UCSD-AML1 (cell line): ENCODE measurements at regions not wholly inside any gene's neighbourhood (a gene's known extent, or its start where the extent isn't known, plus 50 kb on each side); places are given as distances from the start of the nearest gene placed in this dataset.
"Not testable (repeated sequence)": the region's sequence is repeated elsewhere in the genome, so short reads cannot be mapped to it uniquely, and the experiment has no call there.

Source experiments
- DNase-seq: peaks from one replicate; lab custom pipeline; 2025; ENCODE audit not compliant: unreplicated experiment; lab: John Stamatoyannopoulos, UW

DNA sequence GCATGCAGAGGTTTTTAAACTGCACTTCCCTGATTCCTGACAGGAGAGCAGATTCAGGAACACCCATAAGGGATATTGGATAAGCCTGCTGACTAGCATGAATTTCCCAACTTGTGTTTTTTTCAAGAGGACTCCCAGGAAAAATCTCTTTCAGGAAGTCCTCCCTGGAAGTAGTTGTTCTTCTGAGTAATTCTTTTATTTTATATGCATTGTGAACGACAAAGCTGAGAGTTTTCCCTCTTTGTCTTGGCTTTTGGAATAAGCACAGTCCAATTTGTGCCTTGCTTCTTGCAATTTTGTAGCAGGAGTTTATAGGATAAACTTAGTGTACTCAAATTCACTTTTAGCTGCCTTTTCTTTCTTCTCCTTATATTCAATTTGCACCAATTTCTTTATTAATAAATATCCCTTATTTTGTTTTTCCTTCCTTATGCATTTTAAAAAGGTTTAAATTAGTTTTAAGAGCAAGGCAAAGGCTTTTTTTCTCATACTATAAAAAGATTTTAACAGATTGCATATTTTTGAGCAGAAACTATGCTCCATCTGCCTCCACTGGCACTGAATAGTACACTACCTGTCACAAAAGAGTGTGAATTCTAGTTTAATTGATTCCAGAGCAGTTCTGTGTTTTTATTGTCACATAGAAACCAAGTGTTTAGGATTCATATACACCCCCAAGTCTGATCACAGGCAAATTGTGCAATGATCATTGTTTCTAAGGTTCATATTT is 543.3 kb upstream of the SPRY2 start:
- DNase-seq = no peak

DNA sequence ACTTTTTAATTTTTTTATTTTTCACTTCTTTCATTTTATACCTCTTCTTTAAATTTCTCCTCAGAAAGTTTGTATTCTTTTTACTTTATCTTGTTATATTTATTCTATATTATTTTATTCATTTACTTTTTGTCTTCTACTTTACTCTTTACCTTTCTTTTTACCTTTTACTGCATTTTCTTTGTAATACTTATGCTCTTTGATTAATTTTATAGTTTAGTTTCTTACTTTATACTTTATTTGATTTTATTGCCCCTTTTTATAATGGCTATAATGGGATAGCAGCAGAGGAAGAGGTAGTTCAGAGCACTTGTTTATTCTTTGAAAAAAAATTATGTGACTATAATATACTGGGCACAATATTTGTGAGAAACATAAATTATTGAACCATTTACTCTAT is 542.6 kb upstream of the SPRY2 start:
- no peak for DNase-seq

DNA sequence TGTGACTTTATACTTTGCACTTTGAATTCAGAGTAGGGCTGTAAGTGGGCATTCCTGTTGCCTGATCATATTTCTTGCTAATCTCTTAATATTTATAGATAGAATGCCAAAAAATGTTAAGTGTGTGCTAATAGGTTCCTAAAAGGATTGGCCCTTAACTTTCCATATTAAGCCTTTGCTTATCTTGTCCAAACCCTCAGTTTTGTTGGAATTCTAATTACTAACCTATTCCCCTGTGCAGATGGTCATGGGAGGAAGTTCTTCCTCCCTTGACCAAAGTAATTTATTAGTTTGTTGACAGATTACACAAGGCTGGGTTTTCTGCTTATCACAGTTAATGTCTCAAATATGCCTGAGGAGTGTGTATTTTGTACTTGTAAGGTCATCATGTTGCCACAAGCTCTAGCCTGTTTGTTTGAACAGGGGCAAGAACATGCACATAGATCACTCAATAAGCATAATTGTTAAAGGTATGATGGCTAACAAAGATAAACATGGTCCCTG is 541.1 kb upstream of the SPRY2 start:
- DNase-seq = no peak

DNA sequence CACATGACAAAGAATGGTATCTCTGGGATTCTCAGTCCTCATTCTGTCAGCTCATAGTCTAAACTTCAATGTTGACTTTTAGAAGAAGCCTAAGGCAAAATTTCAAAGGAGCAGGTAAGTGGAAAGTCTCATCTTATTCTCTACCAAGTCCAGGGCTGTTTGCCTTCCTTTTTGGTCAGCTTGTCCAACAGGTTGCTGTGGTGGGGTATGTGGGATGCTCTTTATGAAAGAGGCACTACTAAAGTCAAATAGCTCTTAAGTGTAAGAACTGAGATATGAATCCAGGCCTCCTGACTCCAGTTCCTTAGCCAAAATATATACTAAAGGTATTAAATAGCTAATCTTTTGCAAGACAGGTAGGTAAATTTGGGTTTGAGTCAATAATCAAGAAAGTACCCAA is 540.6 kb upstream of the SPRY2 start:
- no peak for DNase-seq

DNA sequence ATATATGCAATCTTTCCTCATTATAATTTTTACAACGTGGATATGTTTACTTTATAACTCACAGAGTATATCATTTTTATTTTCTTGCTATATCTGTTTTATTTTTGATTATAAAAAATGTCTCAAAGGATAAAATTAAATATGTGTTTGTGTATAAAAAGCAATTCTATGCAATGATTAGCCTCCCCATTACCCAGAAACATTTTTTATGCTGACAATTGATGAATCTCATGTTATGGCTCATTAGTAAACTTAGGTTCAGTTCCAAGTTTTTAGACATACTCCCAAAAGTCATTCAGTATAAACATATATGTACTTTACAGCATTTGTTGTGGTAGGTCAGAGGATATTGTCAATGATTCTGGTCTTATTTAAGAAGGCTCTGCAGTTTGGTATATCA is 540.1 kb upstream of the SPRY2 start:
- DNase-seq = no peak

DNA sequence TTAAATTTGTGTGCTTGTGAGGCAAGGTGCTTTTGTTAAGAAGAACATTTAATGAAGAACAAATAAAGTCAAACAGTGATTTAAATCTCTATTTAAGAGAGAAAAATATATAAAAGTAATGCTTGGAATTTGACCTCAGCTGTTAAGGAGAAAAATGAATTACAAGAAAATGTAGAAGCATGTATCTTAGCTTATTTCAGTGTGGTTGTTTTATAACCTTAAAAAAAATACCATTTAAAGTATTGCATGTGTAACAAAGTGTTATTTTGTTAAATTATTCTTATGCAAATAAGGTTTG is 537.0 kb upstream of the SPRY2 start:
- no peak for DNase-seq

DNA sequence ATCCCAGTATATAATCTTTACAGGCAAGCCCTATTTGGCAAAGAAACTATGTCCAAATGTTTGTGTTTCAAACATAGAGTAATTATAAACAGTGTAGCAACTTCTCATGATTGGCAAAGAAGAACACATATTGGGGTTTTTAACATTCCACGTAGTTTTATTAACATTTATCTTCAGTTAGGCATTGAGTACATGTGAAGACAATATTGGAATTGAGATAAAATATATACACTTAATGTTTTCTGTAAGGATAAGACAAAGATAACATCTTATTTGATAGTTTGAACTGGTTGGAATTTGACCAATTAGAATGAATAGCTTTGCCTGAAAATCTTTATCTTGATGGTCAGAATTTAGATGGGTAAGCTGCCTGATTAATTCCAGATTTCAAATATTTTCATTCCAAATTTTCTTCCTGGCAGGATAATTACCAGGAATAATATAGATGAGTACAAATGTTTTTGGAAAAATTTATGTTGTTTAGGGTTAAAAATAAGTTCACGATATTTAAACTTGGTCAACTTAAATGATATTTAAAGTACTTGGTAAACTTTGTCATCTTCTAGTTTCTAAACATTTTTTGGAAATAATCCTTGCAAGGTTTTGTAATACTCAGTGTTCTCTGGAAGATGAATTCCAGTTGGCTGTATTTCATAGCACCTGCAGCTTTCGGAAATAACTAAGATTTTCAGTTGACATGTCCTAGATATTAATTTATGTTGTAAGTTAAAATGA is 536.5 kb upstream of the SPRY2 start:
- no peak for DNase-seq

DNA sequence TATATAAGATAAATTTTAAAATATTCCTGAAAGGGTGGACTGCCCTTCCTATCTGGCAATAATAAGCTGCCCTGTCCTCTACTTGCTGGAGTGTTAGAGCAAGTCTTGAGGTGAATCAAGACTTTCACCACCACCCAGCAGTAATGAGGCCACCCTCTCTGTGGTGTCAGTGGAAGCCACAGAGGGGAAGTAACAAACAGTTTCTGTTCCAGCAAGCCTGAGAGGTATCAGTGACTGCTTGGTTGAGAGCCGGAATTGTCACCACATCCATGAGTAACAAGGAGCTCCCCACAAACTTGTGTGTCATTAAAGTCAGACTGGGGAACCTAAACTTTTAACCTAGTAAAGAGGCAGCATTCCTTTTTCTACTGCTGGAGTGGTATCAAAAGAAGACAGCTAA is 532.7 kb upstream of the SPRY2 start:
- peak; percentile 61 for DNase-seq

DNA sequence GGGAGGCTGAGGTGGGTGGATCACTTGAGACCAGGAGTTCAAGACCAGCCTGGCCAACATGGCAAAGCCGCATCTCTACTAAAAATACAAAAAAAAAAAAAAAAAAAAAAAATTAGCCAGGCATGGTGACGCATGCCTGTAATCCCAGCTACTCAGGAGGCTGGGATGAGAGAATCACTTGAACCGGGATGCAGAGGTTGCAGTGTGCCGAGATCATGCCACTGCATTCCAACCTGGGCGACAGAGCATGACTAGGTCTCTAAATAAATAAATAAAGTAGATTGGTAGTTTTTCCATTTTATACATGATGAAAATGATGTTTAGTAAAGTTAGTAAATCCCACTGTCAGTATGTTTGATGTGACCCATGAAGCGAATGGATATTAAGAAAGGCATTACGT is 531.0 kb upstream of the SPRY2 start:
- DNase-seq = not testable (repeated sequence)

DNA sequence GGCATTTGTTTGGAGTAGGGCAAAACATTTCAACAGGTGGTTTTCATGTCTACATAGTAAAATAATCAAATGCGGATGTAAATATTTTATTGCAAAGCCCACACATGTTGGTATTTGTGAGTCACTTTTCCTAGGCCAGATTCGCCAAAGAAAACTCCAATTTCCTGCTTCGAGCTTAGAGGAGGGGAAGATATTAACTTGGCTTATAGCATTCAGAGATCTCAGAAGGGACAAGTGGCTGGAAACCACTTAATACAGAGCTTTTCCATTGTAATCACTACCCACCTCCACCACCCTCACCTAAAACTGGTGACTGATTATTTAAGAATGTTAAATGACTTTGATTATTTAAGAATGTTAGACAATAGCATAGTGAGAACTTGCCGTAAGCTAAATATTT is 530.6 kb upstream of the SPRY2 start:
- DNase-seq = no peak

DNA sequence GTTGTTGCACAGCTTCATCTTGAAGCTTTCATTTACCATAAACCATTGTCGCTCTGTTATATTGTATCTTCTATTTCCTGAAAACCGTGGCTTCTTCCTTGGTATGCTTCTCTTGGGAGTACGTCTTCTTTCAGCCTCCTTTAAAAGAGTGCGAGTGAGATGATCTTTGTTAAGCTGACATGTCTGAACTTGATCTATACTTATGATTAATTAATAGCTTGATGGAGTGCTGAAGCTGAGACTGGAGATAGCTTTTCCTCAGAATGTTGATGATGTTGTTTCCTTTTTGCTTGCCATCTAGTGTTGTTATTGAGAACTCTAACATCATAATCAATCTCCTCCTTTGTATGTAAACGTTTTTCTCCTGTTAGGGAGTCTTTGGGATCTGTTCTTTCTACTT is 529.3 kb upstream of the SPRY2 start:
- DNase-seq = no peak

DNA sequence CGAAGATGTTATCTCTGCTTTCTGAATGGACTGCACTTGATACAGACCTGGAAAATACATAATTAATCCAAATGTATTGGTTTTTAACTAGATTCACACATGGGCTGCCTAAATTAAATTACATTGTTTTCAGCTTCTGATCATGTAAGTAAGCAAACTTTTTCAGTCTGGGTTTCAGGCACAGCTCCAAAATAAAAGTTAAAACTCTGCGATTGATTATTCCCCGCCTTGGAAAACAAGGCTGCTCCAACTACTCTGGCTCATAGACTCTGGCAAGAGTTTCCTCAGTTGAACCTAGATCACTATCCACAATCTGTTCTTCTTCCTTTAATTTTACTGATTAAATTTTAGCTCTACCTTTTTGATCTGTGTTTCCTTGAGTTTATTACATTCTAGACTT is 526.0 kb upstream of the SPRY2 start:
- DNase-seq = no peak

DNA sequence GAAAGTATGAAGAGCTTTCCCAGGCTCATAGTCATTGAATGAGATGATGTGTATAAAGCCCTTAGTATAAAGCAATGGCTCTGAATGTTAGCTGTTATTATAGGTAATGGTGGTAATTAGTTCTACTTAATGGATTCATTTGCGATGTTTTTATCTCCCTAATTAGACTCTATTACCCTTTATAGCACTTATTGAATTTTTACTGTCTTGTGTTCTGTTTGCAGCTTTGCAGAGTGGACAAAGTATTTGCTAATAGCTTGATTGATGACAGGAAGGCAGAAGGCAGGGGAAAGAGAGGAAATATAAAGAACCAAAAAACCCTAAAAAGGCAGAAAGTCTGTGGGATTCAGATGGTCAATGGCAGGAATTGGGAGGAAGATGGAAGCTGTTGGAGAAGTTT is 524.4 kb upstream of the SPRY2 start:
- DNase-seq = no peak

DNA sequence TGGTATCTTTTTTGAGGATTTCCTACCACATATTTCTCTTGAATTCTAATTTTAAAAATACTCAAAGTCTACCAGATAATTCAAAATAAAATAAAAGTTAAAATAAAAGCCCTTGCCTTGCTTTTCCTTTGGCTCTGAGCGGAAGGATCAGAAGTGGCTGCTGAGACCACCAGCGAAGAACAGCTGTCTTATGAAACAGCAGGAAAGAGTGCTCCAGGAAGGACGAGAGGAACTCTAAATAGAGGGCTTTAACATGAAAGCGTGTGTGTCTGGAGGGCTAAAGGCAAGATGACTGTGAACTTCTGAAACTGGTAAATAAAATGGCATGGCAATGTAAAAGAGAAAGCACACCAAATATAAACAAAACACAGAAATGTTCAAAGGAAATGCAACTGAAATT is 521.5 kb upstream of the SPRY2 start:
- no peak for DNase-seq

DNA sequence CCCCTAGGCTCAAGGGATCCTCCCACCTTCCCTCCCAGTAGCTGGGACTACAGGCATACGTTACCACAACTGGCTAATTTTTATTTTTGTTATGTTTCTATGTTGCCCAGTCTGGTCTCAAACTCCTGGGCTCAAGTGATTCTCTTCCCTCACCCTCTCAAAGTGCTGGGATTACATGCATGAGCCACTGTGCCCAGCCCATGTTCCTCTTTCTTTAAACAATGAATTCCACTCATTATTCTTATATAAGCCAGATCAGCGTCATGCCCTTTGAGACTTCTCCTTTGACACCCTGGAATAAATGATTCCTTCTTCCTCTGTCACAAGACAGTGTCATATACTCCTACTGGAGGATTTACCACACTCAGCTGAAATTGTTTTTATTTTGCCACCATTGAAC is 519.9 kb upstream of the SPRY2 start:
- no peak for DNase-seq

DNA sequence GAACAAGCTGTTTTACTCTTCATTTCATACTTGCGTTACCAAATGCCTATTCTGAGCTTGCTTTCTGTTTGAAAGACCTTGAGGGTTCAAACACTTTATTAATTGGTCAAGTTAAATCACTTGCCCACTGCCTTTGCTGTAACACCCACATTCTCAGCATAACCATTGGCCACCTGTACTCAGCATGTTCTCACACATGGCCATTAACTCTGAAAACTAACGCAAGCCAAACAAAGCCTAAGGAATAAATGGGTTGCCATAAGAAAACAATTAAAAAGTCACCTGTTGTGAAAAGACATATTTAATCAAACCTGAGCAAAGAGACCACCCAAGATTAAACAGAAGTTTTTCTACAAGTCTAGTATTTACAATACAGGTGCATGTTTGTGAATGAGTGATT is 517.2 kb upstream of the SPRY2 start:
- DNase-seq = no peak

DNA sequence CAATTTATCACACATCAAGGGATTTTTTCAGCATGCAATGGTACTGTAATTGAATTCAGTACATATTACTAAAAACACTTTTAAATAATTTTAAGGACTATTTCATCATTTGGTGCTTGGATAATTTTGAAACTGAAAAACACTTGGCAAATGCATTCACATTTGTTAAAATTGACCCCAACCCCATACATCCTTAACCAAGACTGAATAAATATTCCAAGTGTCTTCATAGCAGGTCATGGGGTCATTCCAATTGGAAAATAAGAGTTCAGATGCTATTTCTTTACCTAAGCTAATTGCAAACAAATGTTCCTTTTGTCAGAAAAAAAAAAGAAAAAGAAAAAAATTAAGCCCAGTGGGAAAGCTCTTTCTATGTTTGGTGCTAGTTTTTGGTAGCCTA is 516.4 kb upstream of the SPRY2 start:
- no peak for DNase-seq

DNA sequence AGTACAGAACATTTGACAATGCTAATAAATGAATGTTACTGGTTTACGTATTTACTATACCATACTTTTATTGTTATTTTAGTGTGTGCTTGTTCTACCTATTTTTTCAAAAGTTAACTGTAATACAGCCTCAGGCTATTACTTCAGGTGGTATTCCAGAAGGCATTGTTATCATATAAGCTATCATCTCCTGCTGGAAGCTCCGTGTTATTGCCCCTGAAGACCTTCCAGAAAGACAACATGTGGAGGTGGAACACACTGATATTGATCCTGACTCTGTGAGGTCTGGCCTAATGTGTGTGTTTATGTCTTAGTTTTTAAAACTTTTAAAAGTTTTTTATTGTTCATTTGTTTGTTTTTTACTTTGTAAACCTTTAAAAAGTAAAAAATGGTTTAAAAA is 509.8 kb upstream of the SPRY2 start:
- DNase-seq = no peak

DNA sequence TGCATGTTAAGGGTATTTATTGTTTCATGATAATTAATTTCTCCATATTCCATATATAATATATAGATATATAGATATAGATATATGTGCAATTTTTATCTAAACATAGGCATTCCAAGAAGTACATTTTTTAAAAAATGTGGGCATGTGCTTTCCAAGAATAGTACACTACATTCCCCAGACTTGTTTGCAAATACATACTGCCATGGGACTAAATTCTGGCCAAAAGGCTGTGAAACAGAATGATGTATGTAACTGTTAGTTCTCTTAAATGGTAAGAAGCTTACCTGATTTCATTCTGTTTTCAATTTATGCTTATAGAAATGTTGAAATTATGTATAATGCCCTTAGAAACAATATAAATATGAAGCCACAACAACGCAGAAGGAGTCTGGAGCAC is 503.2 kb upstream of the SPRY2 start:
- DNase-seq = no peak

DNA sequence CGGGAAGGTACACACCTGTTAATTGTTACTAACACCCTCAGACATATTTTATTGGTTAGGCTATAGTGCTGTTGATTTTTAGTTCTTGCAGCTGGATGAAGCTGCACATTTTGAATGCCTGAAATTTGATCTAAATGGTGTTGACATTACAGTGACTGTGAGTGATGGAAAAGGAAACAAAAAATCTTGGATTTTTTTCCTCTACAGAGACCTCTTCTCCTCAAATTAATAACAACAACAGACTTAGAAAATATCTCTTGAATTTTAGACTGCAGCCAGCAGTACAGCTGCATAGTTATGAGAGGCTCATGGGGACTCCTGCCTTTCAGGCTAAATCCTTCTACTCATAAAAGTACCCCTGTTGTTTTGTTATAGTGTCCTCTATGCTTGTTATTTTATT is 500.5 kb upstream of the SPRY2 start:
- DNase-seq = no peak

DNA sequence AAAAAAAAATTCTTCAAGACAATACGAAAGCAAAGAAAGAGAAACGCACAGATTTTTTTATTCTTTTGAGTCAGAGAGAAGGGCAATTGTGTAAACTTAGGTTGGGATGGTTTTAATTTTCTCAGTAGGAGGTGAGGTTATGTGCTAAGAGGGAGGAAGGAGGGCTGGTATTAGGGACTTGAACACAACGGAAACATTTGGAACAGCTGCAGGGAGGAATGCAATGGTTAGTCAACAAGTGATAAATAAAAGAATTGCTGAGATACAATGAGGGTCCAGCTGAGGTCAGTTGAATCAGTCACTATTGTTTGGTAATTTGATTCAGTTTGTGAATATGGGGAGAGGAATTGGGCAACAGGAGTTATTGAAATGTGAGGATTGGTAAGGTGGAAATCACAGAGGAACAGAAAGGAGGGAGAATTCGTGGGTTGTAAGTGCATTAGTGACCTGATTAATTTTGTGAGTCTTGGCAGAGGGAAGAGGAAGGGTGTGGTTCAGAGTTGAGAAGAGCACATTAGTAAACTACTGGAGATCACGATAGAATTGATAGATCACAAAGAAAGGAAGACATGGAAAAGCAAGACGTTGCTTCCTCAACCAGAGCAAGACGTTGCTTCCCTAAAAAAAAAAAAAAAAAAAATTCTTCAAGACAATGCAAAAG is 499.5 kb upstream of the SPRY2 start:
- DNase-seq = no peak

DNA sequence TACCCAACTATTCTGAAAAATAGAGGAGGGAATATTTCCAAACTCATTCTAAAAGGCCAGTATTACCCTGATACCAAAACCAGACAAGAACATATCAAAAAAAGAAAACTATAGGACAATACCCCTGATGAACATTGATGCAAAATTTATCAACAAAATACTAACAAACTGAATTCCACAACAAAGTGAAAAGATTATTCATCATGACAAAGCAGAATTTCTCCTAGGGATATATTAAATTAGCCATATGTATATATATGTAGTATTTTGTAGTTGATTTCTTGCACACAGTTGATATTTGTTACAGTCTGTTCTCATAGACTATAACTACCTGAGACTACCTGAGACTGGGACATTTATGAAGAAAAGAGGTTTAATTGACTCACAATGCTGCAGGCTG is 495.0 kb upstream of the SPRY2 start:
- DNase-seq = no peak
